OCI-LY7 (cell line): ENCODE measurements at regions not wholly inside any gene's neighbourhood (a gene's known extent, or its start where the extent isn't known, plus 50 kb on each side); places are given as distances from the start of the nearest gene placed in this dataset.

ENCODE experiments used
- BruUV-seq: library from RNA; stranded (reverse); fragments of 400-500 nt; replicated peaks from 2 replicates; lab custom pipeline; 2021; lab: Mats Ljungman, UMichigan
- CTCF ChIA-PET: fragments of 300-600 bp; sonication (Branson Sonifier 250); formaldehyde crosslinking; loops from one replicate; lab custom pipeline; 2022; ENCODE audit warnings: antibody characterized with exemption; ENCODE audit not compliant: unreplicated experiment; lab: Charles Lee
- POLR2A ChIA-PET: fragments of 300-600 bp; sonication (Branson Sonifier 250); formaldehyde crosslinking; loops from one replicate; lab custom pipeline; 2022; ENCODE audit warnings: antibody characterized with exemption; lab: Charles Lee
- DNase-seq: peaks from one replicate; pipeline ENCODE4 v3.0.0-alpha.2; 2015; ENCODE audit warnings: low spot score
- H2AFZ ChIP-seq: fragments of 200-600 bp; sonication (generic), shearing (Covaris generic); 2 replicates; pipeline ENCODE4 v1.6.1; 2014; ENCODE audit warnings: mild to moderate bottlenecking, antibody characterized with exemption, low read length, moderate library complexity
- H3K27ac ChIP-seq: fragments of 200-600 bp; sonication (generic); 2 replicates; pipeline ENCODE4 v1.5.1; 2014; ENCODE audit warnings: mixed run types, low read depth, mild to moderate bottlenecking, moderate library complexity, low read length, inconsistent platforms; ENCODE audit not compliant: poor library complexity, severe bottlenecking
- H3K36me3 ChIP-seq: fragments of 200-600 bp; sonication (generic); 2 replicates; pipeline ENCODE4 v1.6.1; 2014; ENCODE audit warnings: mild to moderate bottlenecking, antibody characterized with exemption, low read length, moderate library complexity, mixed read lengths; ENCODE audit not compliant: insufficient read depth
- H3K4me1 ChIP-seq: fragments of 200-600 bp; sonication (generic); 2 replicates; pipeline ENCODE4 v1.5.1; 2014; ENCODE audit warnings: mild to moderate bottlenecking, low read length; ENCODE audit not compliant: insufficient read depth, poor library complexity, severe bottlenecking
- H3K4me2 ChIP-seq: fragments of 200-600 bp; sonication (generic); 2 replicates; pipeline ENCODE4 v1.6.1; 2014; ENCODE audit warnings: mild to moderate bottlenecking, low read length
- H3K4me3 ChIP-seq: fragments of 200-600 bp; sonication (generic); 2 replicates; pipeline ENCODE4 v1.5.1; 2014; ENCODE audit warnings: mild to moderate bottlenecking, low read depth, low read length; ENCODE audit not compliant: poor library complexity, severe bottlenecking
- H3K79me2 ChIP-seq: fragments of 200-600 bp; sonication (generic); 2 replicates; pipeline ENCODE4 v1.6.1; 2016; ENCODE audit warnings: low read depth, mild to moderate bottlenecking, low read length, moderate library complexity, mixed read lengths; ENCODE audit not compliant: insufficient read depth
- H3K9me2 ChIP-seq: fragments of 200-600 bp; sonication (generic); 2 replicates; pipeline ENCODE4 v1.6.1; 2016; ENCODE audit warnings: mild to moderate bottlenecking, low read length, mixed read lengths; ENCODE audit not compliant: insufficient read depth
- H3K9me3 ChIP-seq: fragments of 200-600 bp; sonication (generic); 2 replicates; pipeline ENCODE4 v1.6.1; 2014; ENCODE audit warnings: mild to moderate bottlenecking, mixed run types, low read length, mixed read lengths
- H4K20me1 ChIP-seq: fragments of 200-600 bp; sonication (generic); 2 replicates; pipeline ENCODE4 v1.6.1; 2014; ENCODE audit warnings: mild to moderate bottlenecking, antibody characterized with exemption, low read length, moderate library complexity, mixed read lengths; ENCODE audit not compliant: insufficient read depth
- EZH2phosphoT487 ChIP-seq: fragments of 200-600 bp; sonication (generic); IDR thresholded peaks from 2 replicates; pipeline ENCODE4 v1.6.1; 2018; ENCODE audit warnings: low read depth, borderline replicate concordance, mild to moderate bottlenecking, mixed run types, antibody characterized with exemption, low read length, moderate library complexity, mixed read lengths
- intact Hi-C: fragments of 100-400 bp; cut with micrococcal nuclease; formaldehyde crosslinking; loops from one replicate; pipeline ENCODE4 v1.10.0; 2022; ENCODE audit not compliant: unreplicated experiment
- TF ChIP-seq, protein P1 (sequence below): fragments of 200-600 bp; sonication (generic); conservative IDR thresholded peaks from 2 replicates; pipeline ENCODE4 v1.5.1; 2014; ENCODE audit warnings: mild to moderate bottlenecking, antibody characterized with exemption, low read length, moderate library complexity, mixed read lengths

DNA sequence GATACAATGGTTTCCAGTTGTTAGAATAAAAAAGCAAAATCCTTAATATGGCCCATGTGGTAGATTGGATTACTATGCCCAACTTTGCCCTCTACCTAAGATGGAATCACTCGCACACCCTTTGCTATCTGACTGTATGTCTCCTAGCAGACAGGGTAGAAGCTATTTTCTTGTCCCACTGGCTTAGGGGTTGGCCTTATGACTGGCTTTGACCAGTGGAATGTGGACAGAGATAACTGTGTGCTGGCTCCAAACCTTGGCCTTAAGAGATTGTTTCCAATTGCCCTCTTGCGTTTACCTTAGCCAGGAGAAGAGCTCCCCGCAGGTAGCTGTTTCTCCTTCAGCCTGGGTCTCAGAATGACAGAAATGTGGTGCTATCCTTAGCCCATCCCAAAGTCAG is 355.9 kb downstream of the BCOR start:
- TF ChIP-seq, protein P1, sequence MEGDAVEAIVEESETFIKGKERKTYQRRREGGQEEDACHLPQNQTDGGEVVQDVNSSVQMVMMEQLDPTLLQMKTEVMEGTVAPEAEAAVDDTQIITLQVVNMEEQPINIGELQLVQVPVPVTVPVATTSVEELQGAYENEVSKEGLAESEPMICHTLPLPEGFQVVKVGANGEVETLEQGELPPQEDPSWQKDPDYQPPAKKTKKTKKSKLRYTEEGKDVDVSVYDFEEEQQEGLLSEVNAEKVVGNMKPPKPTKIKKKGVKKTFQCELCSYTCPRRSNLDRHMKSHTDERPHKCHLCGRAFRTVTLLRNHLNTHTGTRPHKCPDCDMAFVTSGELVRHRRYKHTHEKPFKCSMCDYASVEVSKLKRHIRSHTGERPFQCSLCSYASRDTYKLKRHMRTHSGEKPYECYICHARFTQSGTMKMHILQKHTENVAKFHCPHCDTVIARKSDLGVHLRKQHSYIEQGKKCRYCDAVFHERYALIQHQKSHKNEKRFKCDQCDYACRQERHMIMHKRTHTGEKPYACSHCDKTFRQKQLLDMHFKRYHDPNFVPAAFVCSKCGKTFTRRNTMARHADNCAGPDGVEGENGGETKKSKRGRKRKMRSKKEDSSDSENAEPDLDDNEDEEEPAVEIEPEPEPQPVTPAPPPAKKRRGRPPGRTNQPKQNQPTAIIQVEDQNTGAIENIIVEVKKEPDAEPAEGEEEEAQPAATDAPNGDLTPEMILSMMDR, result no peak
- TF ChIP-seq EZH2phosphoT487, result no peak
- Histone ChIP-seq H3K79me2 (no peaks in the 10 kb centered on the region), H3K9me3 (no peaks in the 10 kb centered on the region), H4K20me1 (no peaks in the 10 kb centered on the region), H3K9me2 (no peaks in the 10 kb centered on the region), H2AFZ (no peak overlapping the region), H3K4me2 (no peak overlapping the region), H3K4me3 (no peak overlapping the region), H3K27ac (no peak overlapping the region), H3K36me3 (no peaks in the 10 kb centered on the region), H3K4me1 (peaks cover 3% of the 10 kb centered on the region)
- intact Hi-C loops, result no loop called here
- no peak for DNase-seq
- no TSS peak for BruUV-seq
- POLR2A ChIA-PET, result interaction anchor here (0.7 to 0.9 kb wide), 2 partner anchors 17 to 123 kb away, joined by 3 read pairs; no protein-coding TSS in a partner anchor
- CTCF ChIA-PET, result no interaction called here

DNA sequence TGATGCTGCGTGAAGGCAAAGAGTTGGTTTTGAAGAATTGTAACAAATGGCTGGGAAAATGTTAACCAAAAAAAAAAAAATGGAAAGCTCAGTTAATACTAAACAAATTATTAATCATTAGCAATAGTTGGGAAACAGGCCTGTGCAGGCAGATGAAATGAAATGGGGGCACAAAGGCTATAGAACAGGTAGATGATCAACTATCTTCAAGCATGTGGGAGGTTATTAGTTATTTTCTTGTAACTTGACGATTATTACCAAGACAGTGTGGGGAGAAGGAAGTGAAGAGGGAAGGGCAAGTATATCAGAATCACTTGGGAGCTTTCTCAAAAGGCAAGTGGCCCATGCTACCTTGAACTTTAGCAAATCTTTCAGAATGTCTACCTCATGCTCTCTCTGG is 351.9 kb downstream of the BCOR start:
- H3K4me1 ChIP-seq, result peaks cover 5% of the 10 kb centered on the region
- intact Hi-C loops, result no loop called here
- H3K79me2 ChIP-seq, result no peaks in the 10 kb centered on the region
- DNase-seq, result no peak
- H3K4me3 ChIP-seq, result no peak overlapping the region
- no peaks in the 10 kb centered on the region for H3K9me2 ChIP-seq
- ChIA-PET POLR2A (interaction anchor here (1.5 kb wide), 1 partner anchor 9 kb away, joined by 3 read pairs; no protein-coding TSS in a partner anchor), CTCF (no interaction called here)
- H3K27ac ChIP-seq, result no peak overlapping the region
- no TSS peak for BruUV-seq
- no peaks in the 10 kb centered on the region for H3K9me3 ChIP-seq
- no peaks in the 10 kb centered on the region for H4K20me1 ChIP-seq
- TF ChIP-seq, protein P1, result no peak
- no peak for TF ChIP-seq EZH2phosphoT487
- no peak overlapping the region for H2AFZ ChIP-seq
- no peak overlapping the region for H3K4me2 ChIP-seq
- no peaks in the 10 kb centered on the region for H3K36me3 ChIP-seq

DNA sequence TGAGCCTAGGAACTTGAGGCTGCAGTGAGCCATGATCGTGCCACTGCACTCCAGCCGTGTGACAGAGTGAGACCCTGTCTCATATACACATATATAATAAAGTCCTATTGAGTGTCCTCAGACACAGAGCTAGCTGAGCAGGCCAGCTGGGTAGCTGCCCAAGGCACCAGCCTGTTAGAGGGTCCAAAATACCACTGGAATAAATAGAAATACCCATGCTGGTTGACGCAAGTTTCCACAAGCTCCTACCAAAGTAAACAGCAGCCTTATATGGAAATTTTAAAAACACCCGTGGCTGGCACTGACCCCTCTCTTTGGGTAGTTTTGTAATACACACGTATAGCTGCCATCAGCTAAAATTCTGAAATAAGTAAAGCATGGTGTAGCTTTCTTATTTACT is 348.6 kb downstream of the BCOR start:
- no TSS peak for BruUV-seq
- Histone ChIP-seq H3K79me2 (no peaks in the 10 kb centered on the region), H3K27ac (no peak overlapping the region), H3K4me2 (no peak overlapping the region), H4K20me1 (no peaks in the 10 kb centered on the region), H3K4me1 (peaks cover 10% of the 10 kb centered on the region), H2AFZ (no peak overlapping the region), H3K36me3 (no peaks in the 10 kb centered on the region), H3K9me2 (no peaks in the 10 kb centered on the region), H3K9me3 (no peaks in the 10 kb centered on the region), H3K4me3 (no peak overlapping the region)
- no peak for DNase-seq
- intact Hi-C loops, result no loop called here
- ChIA-PET CTCF (no interaction called here), POLR2A (no interaction called here)
- TF ChIP-seq EZH2phosphoT487, result no peak
- TF ChIP-seq, protein P1, result no peak
